ENCODE measurements at regions not wholly inside any gene's neighbourhood (a gene's known extent, or its start where the extent isn't known, plus 50 kb on each side); places are given as distances from the start of the nearest gene placed in this dataset.

GRCh38 chr11:13875643-13876042 lies 86.9 kb upstream of the SPON1 start:
- TF ChIP-seq CTCF (IDR thresholded peaks at IDR 0.05): no peak
- no peak for TF ChIP-seq POLR2A (IDR thresholded peaks at IDR 0.05)
